Activated T-cell treated with anti-CD3 and anti-CD28 coated beads, Interleukin-2, amount 50 U/mL, for 24 hours (primary cell): ENCODE measurements at regions not wholly inside any gene's neighbourhood (a gene's known extent, or its start where the extent isn't known, plus 50 kb on each side); places are given as distances from the start of the nearest gene placed in this dataset.
"Not testable (repeated sequence)": the region's sequence is repeated elsewhere in the genome, so short reads cannot be mapped to it uniquely, and the experiment has no call there.

Experiments used
- DNase-seq: peaks from one replicate; pipeline ENCODE4 v3.0.0-alpha.2; 2020
- H3K27ac Mint-ChIP-seq: 2 replicates; pipeline ENCODE4 v1.8.0; 2020; ENCODE audit warnings: mild to moderate bottlenecking, mixed read lengths
- H3K27me3 Mint-ChIP-seq: 2 replicates; pipeline ENCODE4 v1.8.0; 2020; ENCODE audit warnings: mixed read lengths
- H3K36me3 Mint-ChIP-seq: 2 replicates; pipeline ENCODE4 v1.8.0; 2020; ENCODE audit warnings: low read depth, mixed read lengths
- H3K4me1 Mint-ChIP-seq: 2 replicates; pipeline ENCODE4 v1.8.0; 2020; ENCODE audit warnings: low read depth, mixed read lengths
- H3K4me3 Mint-ChIP-seq: 2 replicates; pipeline ENCODE4 v1.8.0; 2020; ENCODE audit warnings: mild to moderate bottlenecking, moderate library complexity, mixed read lengths
- H3K9me3 Mint-ChIP-seq: 2 replicates; pipeline ENCODE4 v1.8.0; 2020; ENCODE audit warnings: mixed read lengths

DNA sequence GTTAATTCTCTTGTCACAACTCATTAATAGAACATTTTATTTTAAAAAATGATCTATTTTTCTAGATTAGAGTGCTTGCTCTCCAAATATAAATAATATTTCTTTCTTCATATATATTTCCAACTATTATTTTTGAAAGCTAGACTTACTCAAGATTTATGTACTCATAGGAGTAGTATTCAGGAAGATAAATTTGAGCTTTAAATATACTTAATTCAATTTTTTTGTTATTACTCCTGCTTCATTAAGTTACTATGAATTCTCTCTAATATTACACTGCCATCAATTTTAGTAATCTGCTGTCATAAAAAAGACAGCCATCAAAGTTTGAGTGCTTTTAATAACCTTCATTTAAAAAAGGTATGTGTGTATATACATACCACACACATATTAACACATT is 161.9 kb upstream of the PCDH9 start:
- Mint-ChIP-seq H3K9me3 (peaks cover 10% of the 10 kb centered on the region), H3K36me3 (no peaks in the 10 kb centered on the region), H3K4me3 (no peak overlapping the region), H3K27me3 (no peaks in the 10 kb centered on the region), H3K4me1 (no peaks in the 10 kb centered on the region), H3K27ac (no peak overlapping the region)
- DNase-seq: no peak

DNA sequence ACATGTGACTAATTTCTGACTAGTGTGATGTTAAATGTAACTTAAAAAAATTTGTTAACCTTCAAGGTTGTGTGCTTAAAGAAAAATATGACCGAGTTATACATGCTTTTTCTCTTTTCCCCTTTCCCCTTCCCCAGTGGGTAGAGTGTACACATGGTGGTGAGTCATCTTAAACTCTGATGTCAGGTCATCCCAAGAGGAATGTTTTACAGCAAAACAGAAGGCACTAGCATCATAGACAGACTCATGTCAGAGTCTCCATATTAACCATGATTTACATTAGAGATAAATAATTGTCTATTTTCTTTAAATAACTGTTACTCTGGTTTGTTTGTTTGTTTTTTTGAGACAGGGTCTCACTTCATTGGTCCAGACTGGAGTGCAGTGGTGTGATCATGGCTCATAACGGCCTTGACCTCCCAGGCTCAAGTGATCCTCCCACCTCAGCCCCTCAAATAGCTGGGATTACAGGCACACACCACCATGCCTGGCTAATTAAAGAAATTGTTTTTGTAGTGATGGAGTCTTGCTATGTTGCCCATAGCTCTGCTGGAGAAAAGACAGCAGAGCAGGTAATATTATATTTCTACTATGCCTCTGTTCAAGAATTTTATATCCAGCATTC is 160.4 kb upstream of the PCDH9 start:
- peaks cover 11% of the 10 kb centered on the region for H3K9me3 Mint-ChIP-seq
- DNase-seq: no peak
- no peaks in the 10 kb centered on the region for H3K4me1 Mint-ChIP-seq
- H3K27me3 Mint-ChIP-seq: no peaks in the 10 kb centered on the region
- no peak overlapping the region for H3K27ac Mint-ChIP-seq
- no peaks in the 10 kb centered on the region for H3K36me3 Mint-ChIP-seq
- no peak overlapping the region for H3K4me3 Mint-ChIP-seq

DNA sequence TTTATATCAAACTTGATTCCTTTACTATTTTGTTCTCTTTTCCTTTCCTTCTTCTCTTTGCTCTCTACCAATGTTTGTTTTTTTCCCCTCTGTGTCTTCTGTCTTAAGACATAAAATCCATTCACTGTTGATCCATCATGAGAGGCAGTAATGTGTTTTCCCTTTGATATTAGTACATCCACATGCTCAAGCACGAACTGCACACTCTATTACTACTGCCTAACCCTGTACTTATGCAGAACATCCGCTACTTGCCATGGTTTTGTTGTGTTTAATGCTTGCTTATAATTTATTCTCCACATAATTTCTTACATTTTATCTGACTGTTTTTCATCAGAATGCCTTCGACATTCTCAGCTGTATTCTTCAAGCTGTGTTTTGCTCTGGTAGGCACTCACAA is 159.0 kb upstream of the PCDH9 start:
- Mint-ChIP-seq H3K36me3 (no peaks in the 10 kb centered on the region), H3K27me3 (no peaks in the 10 kb centered on the region), H3K4me1 (no peaks in the 10 kb centered on the region), H3K27ac (no peak overlapping the region), H3K9me3 (peaks cover 9% of the 10 kb centered on the region), H3K4me3 (no peak overlapping the region)
- DNase-seq: no peak

DNA sequence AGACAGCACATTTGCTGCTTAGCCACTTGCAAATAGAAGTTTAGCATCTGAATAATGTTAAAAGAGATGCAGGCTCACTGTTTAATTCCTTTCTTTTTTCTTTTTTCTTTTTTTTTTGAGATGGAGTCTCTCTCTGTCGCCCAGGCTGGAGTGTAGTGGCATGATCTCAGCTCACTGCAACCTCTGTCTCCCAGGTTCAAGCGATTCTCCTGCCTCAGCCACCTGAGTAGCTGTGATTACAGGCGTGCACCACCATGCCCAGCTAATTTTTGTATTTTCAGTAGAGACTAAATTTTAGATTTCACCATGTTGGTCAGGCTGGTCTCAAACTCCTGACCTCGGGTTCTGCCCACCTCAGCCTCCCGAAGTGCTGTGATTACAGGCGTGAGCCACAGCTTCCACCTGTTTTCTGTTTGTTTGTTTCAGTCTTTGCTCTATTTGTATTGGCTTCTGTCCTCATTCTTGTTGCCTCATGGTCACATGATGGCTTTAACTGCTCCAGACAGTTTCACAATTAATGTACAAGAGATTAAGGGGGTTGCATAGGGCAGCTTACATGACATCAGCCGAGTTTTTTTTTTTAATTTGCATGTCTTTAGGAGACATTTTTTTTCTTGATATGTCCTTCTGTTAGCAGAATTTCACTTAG is 153.1 kb upstream of the PCDH9 start:
- H3K27ac Mint-ChIP-seq, H3K4me1 Mint-ChIP-seq, H3K4me3 Mint-ChIP-seq, H3K27me3 Mint-ChIP-seq, H3K36me3 Mint-ChIP-seq, DNase-seq: not testable (repeated sequence)
- H3K9me3 Mint-ChIP-seq: peaks cover 11% of the 10 kb centered on the region

DNA sequence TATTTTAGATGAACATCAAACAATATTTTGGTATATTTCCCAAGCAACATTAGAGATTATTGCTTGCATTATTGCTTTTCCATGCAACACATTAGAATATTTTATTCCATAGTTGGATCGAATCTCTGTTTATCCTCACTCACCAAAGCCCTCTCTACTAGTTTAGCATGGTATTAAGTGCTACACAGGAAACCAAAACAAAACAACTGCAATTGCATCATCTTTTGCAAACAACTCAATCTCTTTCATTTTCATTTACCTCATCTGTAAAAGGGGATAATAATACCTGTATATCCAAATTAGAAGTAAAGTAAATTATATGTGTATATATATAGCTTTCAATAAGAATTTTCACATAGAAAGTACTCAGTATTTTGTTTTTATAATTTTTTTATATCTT is 147.8 kb upstream of the PCDH9 start:
- no peak for DNase-seq
- H3K4me1 Mint-ChIP-seq: no peaks in the 10 kb centered on the region
- H3K4me3 Mint-ChIP-seq: no peak overlapping the region
- no peak overlapping the region for H3K27ac Mint-ChIP-seq
- peaks cover 6% of the 10 kb centered on the region for H3K9me3 Mint-ChIP-seq
- no peaks in the 10 kb centered on the region for H3K27me3 Mint-ChIP-seq
- no peaks in the 10 kb centered on the region for H3K36me3 Mint-ChIP-seq

DNA sequence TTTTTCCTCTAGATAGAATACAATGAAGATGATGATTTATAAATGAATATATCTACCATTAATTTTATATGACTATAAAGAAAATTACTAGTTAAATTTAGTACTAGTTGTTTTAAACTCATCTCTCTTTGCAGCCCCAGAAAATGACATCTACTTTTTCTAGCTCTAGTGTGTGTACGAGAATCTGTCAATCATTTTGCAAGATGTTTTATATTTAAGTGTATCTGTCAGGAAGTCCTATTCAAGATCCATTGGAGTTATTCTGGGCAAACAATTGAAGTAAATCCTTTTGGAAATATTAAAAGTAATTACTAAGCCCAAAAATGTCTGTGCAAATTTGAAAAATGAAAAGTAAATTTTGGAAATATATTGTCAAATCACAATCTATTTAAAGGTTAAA is 144.3 kb upstream of the PCDH9 start:
- Mint-ChIP-seq H3K9me3 (peaks cover 6% of the 10 kb centered on the region), H3K36me3 (no peaks in the 10 kb centered on the region), H3K27me3 (no peaks in the 10 kb centered on the region), H3K27ac (no peak overlapping the region), H3K4me3 (no peak overlapping the region), H3K4me1 (no peaks in the 10 kb centered on the region)
- no peak for DNase-seq

DNA sequence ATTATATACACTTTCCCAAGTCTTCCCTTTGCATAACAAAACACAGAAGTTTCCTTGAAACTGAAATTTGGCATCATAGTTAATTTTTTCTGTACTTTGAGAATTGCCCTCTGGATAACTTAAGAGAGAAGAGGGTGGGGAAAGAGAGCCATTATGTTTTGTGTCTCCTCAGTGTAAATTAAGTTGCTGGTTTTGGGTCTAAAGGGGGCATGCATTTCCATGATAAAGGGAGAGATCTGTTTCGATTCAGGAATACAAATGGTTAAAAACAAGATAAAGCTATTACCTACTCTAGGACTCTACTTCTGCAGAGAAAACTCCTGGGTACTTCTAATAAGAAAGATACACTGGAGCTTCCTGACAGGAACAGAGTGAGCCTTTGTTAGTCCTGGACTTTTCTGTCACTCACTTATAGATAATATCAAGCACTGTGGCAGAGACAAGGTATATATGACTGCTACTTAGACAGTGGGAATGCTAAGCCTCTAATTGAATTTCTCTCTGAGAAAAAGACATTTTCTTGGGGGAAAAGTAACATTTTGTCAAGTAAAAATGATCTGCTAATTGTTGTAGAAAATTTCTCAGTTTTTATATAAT is 142.8 kb upstream of the PCDH9 start:
- Mint-ChIP-seq H3K36me3 (no peaks in the 10 kb centered on the region), H3K4me1 (no peaks in the 10 kb centered on the region), H3K27me3 (no peaks in the 10 kb centered on the region), H3K27ac (no peak overlapping the region), H3K4me3 (no peak overlapping the region), H3K9me3 (peaks cover 6% of the 10 kb centered on the region)
- no peak for DNase-seq

DNA sequence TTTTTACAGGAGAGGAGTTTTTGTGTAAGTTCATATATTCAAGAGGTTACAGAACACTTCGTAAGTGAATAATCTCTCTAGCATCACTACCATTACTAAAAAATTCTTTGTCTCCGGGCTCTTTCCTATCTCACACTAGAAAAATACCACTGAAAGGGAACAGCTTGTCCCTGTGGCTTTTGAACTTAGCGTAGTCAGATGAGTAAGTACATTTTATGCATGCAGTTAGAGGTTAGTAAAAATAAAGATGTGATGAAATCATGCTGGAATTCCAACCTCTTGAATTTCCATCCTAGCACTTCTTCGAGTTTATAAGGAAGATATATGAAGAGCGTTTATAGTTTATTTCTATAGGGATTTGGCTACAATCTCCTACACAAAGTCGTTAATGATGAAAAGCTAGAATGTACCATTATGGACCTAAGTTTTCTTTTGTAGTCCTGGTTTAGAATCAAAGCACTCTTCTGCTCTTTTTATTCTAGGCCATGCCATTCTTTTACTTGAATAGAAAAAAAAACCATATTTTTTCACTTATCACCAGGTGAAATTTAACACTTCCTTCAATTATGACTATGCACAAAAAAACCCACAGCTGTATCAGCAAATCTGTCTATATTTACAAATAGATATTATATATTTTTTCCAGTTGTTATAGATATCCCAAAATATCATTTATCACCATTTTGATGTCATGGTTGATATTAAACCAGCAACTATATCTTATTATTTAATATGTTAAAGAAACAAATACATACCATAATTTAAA is 139.9 kb upstream of the PCDH9 start:
- Mint-ChIP-seq H3K27ac (no peak overlapping the region), H3K27me3 (no peaks in the 10 kb centered on the region), H3K9me3 (peaks cover 9% of the 10 kb centered on the region), H3K4me1 (no peaks in the 10 kb centered on the region), H3K4me3 (no peak overlapping the region), H3K36me3 (no peaks in the 10 kb centered on the region)
- DNase-seq: no peak

DNA sequence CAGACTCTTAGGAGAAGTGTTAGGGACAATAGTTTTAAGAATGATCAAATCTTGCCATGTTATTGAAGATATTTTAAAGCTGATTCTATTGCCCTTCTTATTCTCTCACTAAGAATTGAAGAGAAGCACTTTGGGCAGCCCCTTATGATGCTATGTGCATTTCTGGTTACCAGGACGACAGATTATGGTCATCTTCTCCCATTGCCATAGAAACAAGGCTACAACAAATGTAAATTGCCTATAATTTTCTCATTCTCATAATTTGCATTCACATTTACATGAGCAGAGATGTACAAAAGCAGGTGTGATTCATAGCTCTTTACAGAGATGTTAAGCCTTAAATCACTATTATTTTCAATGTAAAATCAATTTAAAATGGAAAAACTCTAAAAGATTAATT is 137.3 kb upstream of the PCDH9 start:
- Mint-ChIP-seq H3K9me3 (peaks cover 9% of the 10 kb centered on the region), H3K27me3 (no peaks in the 10 kb centered on the region), H3K36me3 (no peaks in the 10 kb centered on the region), H3K4me1 (no peaks in the 10 kb centered on the region), H3K4me3 (no peak overlapping the region), H3K27ac (no peak overlapping the region)
- DNase-seq: no peak

DNA sequence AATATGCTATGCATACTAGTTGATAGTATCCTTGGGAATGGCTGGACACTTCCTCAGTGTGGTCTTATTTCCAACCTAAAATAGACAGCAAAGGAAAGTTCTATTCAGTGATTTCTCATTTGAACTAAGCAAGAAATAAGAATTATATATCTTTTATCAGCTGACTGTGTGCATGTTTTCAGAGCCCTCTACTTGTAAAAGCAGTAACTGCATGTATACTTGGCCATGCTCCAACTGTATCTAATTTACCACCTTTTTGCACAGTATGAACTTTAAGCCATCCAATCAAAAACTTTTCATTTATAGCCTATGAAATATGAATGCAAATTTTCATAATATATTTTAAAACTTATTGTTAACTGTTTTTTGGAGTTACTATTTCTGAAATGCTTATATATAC is 136.4 kb upstream of the PCDH9 start:
- no peak overlapping the region for H3K27ac Mint-ChIP-seq
- H3K4me1 Mint-ChIP-seq: no peaks in the 10 kb centered on the region
- peaks cover 8% of the 10 kb centered on the region for H3K9me3 Mint-ChIP-seq
- no peaks in the 10 kb centered on the region for H3K27me3 Mint-ChIP-seq
- no peaks in the 10 kb centered on the region for H3K36me3 Mint-ChIP-seq
- DNase-seq: no peak
- no peak overlapping the region for H3K4me3 Mint-ChIP-seq

DNA sequence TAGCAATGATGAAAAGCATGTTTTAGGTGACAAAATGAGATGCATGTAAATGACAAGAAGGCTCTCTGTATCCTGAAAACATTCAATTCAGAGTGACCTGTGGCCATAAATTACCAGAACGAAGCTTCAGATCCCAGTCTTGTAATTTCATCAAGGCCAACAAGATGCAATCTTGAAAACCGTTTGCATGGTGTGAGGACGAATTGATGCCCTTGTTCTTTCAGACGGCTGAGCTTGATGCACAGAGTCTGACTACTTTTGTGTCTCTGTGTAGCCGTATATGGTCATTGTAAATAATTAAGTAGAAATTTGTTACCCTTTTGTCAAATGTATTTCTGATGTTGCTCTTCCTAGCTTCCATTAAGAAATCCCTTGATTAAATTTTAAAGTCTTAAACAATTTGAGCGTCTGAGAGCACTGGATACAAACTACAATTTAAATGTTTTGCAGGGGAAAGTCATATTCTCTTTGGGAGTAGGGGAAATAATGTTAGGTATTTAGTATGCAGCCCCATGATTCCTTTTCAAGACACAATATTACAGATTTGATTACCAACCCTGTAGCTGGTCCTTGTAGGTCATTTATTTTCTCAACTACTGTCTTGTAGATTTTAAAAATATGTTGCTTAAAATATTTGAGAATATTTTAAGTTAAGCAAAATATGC is 125.8 kb upstream of the PCDH9 start:
- H3K27ac Mint-ChIP-seq: no peak overlapping the region
- H3K9me3 Mint-ChIP-seq: no peaks in the 10 kb centered on the region
- no peaks in the 10 kb centered on the region for H3K4me1 Mint-ChIP-seq
- no peaks in the 10 kb centered on the region for H3K27me3 Mint-ChIP-seq
- H3K36me3 Mint-ChIP-seq: no peaks in the 10 kb centered on the region
- no peak overlapping the region for H3K4me3 Mint-ChIP-seq
- DNase-seq: no peak

DNA sequence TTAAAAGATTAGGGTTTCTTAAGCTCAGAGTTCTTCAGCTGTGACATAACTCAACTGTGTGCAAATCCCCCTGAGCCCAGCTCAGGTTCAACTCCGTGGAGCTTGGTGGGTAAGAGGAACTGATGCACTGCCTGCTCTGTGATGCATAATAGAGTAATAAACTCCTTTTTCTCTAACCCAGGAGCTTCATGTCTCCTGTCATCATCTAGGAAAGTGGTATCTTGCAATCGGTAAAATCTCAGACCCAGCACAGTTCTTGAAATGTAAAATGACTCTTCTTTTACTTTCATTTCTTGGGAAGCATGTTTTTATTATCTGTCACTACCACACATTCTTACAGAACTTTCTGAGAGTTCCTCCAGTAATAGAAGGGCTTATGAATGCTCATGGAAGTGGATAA is 123.8 kb upstream of the PCDH9 start:
- no peak overlapping the region for H3K4me3 Mint-ChIP-seq
- H3K27ac Mint-ChIP-seq: no peak overlapping the region
- no peaks in the 10 kb centered on the region for H3K9me3 Mint-ChIP-seq
- no peaks in the 10 kb centered on the region for H3K36me3 Mint-ChIP-seq
- no peak for DNase-seq
- no peaks in the 10 kb centered on the region for H3K4me1 Mint-ChIP-seq
- H3K27me3 Mint-ChIP-seq: no peaks in the 10 kb centered on the region

DNA sequence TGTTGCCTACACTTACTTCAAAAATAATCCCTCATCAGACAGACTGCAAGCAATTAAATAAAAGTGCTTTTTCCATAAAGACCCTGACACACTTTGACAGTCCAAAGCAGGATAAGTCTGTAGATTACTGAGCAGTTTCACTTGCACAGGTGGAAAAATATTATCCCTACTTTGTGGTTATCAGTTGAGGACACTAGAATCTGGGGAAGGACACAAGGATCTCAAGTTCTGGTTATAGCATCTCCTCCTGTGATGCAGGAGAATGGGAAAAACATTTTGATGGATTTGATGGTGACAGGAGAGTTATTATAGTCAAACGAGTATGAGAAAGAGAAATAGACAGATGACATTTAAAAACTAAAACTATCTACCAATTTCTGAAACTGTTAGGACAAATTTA is 122.9 kb upstream of the PCDH9 start:
- no peak overlapping the region for H3K4me3 Mint-ChIP-seq
- H3K27me3 Mint-ChIP-seq: no peaks in the 10 kb centered on the region
- H3K36me3 Mint-ChIP-seq: no peaks in the 10 kb centered on the region
- no peak overlapping the region for H3K27ac Mint-ChIP-seq
- DNase-seq: no peak
- no peaks in the 10 kb centered on the region for H3K4me1 Mint-ChIP-seq
- no peaks in the 10 kb centered on the region for H3K9me3 Mint-ChIP-seq

DNA sequence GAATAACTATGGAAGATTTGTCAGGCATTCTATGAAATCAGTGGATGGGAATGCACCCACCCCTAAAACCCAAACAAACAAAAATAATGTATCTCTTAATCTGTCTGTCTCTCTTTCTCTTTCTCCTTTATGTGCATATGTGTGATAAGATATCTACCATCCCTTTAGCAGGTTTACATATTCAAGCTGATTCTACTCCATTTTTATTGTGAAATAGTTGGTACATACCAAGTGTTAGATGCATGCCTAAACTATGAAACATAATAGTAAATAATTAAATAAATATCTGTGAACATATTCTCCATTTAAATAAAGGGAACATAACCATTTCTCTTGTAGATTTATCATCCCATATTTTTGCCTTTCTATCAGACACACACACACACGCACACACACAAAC is 121.8 kb upstream of the PCDH9 start:
- no peak overlapping the region for H3K4me3 Mint-ChIP-seq
- no peaks in the 10 kb centered on the region for H3K9me3 Mint-ChIP-seq
- H3K4me1 Mint-ChIP-seq: no peaks in the 10 kb centered on the region
- no peak overlapping the region for H3K27ac Mint-ChIP-seq
- H3K27me3 Mint-ChIP-seq: no peaks in the 10 kb centered on the region
- H3K36me3 Mint-ChIP-seq: no peaks in the 10 kb centered on the region
- DNase-seq: no peak

DNA sequence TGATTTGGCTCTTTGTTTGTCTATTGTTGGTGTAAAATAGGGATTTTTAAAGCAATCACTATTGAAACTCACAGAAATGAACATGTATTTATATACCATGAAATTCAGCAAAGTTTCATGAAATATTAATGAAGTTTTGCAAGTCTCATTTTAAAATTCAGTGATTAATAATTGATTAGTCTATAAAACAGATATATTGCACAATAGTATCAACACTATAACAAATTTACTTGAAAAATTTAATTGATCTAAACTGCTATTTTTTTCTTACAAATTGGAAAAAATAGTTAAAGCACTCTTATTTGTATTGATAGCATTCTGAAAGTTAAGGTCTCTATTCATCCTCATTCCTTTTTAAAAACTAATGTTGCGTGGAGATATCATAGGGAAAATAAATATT is 121.0 kb upstream of the PCDH9 start:
- Mint-ChIP-seq H3K4me3 (no peak overlapping the region), H3K4me1 (no peaks in the 10 kb centered on the region), H3K27me3 (no peaks in the 10 kb centered on the region), H3K36me3 (no peaks in the 10 kb centered on the region), H3K9me3 (no peaks in the 10 kb centered on the region), H3K27ac (no peak overlapping the region)
- no peak for DNase-seq
